ENCODE measurements at regions not wholly inside any gene's neighbourhood (a gene's known extent, or its start where the extent isn't known, plus 50 kb on each side); places are given as distances from the start of the nearest gene placed in this dataset.

DNA sequence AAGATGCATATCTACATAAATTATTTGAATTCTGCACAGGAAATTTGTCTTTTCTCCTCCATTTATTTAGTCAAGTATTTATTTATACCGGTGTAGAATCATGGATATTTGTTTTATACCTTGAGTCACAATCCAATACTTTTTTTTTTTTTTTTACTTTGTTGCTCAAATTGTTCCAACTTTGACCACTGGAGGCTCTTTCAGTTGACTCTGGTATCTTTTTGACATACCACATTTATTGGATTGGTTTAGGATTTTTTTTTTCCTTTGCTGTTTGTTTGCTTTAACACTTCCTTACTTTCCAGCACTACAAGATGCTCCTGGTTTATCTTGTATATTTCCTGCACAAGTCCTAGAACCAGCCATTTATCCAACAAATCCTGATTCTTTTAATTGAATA lies 543.1 kb upstream of the RIOK2 start:
- DNase-seq (ENCODE audit: low read depth in 1 of 2, low spot score in 1 of 2) = no peak
- no peak overlapping the region for H3K4me3 ChIP-seq (replicated peaks; ENCODE audit: insufficient read depth, low read length)
- no peak overlapping the region for H3K27ac ChIP-seq (replicated peaks)
- TF ChIP-seq, protein P1, sequence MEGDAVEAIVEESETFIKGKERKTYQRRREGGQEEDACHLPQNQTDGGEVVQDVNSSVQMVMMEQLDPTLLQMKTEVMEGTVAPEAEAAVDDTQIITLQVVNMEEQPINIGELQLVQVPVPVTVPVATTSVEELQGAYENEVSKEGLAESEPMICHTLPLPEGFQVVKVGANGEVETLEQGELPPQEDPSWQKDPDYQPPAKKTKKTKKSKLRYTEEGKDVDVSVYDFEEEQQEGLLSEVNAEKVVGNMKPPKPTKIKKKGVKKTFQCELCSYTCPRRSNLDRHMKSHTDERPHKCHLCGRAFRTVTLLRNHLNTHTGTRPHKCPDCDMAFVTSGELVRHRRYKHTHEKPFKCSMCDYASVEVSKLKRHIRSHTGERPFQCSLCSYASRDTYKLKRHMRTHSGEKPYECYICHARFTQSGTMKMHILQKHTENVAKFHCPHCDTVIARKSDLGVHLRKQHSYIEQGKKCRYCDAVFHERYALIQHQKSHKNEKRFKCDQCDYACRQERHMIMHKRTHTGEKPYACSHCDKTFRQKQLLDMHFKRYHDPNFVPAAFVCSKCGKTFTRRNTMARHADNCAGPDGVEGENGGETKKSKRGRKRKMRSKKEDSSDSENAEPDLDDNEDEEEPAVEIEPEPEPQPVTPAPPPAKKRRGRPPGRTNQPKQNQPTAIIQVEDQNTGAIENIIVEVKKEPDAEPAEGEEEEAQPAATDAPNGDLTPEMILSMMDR (IDR thresholded peaks at IDR 0.05; ENCODE audit: insufficient read depth, low read length) = no peak
- TF ChIP-seq SPI1 (IDR thresholded peaks at IDR 0.05; ENCODE audit: borderline replicate concordance, low read depth) (no peak), POLR2AphosphoS5 (IDR thresholded peaks at IDR 0.05; ENCODE audit: low read depth) (no peak), GABPA (IDR thresholded peaks at IDR 0.05; ENCODE audit: low read depth) (no peak)
- TF ChIP-seq, protein P2, sequence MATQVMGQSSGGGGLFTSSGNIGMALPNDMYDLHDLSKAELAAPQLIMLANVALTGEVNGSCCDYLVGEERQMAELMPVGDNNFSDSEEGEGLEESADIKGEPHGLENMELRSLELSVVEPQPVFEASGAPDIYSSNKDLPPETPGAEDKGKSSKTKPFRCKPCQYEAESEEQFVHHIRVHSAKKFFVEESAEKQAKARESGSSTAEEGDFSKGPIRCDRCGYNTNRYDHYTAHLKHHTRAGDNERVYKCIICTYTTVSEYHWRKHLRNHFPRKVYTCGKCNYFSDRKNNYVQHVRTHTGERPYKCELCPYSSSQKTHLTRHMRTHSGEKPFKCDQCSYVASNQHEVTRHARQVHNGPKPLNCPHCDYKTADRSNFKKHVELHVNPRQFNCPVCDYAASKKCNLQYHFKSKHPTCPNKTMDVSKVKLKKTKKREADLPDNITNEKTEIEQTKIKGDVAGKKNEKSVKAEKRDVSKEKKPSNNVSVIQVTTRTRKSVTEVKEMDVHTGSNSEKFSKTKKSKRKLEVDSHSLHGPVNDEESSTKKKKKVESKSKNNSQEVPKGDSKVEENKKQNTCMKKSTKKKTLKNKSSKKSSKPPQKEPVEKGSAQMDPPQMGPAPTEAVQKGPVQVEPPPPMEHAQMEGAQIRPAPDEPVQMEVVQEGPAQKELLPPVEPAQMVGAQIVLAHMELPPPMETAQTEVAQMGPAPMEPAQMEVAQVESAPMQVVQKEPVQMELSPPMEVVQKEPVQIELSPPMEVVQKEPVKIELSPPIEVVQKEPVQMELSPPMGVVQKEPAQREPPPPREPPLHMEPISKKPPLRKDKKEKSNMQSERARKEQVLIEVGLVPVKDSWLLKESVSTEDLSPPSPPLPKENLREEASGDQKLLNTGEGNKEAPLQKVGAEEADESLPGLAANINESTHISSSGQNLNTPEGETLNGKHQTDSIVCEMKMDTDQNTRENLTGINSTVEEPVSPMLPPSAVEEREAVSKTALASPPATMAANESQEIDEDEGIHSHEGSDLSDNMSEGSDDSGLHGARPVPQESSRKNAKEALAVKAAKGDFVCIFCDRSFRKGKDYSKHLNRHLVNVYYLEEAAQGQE (IDR thresholded peaks at IDR 0.05; ENCODE audit: insufficient replicate concordance, low read depth) = no peak
- no peaks in the 10 kb centered on the region for H3K27me3 ChIP-seq (ENCODE audit: insufficient read depth, poor library complexity, severe bottlenecking)

DNA sequence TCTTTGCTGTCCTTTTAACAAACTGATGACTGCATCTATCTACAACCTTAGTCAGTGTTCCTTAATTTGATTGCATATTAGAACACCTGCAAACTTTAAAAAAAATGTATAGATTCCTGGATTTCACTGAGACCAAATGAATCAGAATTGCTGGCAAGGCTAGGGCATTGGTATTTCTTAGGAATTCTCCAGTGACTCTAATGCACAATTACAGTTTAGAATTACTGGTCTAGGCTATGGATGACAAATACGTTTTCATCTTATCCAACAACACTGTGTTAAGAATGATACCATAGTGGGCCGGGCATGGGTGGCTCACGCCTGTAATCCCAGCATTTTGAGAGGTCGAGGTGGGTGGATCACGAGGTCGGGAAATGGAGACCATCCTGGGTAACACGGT lies 545.9 kb upstream of the RIOK2 start:
- no peak overlapping the region for H3K4me3 ChIP-seq (replicated peaks; ENCODE audit: insufficient read depth, low read length)
- no peaks in the 10 kb centered on the region for H3K27me3 ChIP-seq (ENCODE audit: insufficient read depth, poor library complexity, severe bottlenecking)
- H3K27ac ChIP-seq (replicated peaks) = no peak overlapping the region
- no peak for DNase-seq (ENCODE audit: low read depth in 1 of 2, low spot score in 1 of 2)
- TF ChIP-seq, protein P2 (IDR thresholded peaks at IDR 0.05; ENCODE audit: insufficient replicate concordance, low read depth) = no peak
- TF ChIP-seq POLR2AphosphoS5 (IDR thresholded peaks at IDR 0.05; ENCODE audit: low read depth) = no peak
- no peak for TF ChIP-seq SPI1 (IDR thresholded peaks at IDR 0.05; ENCODE audit: borderline replicate concordance, low read depth)
- TF ChIP-seq, protein P1 (IDR thresholded peaks at IDR 0.05; ENCODE audit: insufficient read depth, low read length) = no peak
- TF ChIP-seq GABPA (IDR thresholded peaks at IDR 0.05; ENCODE audit: low read depth) = no peak

DNA sequence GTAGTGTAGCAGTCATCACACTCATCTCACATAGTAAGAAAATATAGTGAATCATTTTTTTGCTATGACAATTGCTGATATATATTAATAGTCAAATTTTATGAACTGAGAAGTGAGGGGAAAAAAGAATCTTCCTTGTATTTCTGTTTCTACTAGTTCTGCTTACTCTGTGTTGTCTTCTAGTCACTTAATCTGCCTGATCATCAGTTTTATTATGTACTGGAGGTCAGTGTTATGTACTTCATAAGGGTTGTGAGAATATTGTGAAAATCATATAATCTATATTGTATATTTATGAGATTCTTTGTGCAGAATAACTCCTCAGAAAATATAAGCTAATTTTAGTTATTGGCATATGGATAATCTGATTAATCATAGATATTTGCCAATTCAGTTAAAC lies 546.9 kb upstream of the RIOK2 start:
- TF ChIP-seq POLR2AphosphoS5 (IDR thresholded peaks at IDR 0.05; ENCODE audit: low read depth) = no peak
- DNase-seq (ENCODE audit: low read depth in 1 of 2, low spot score in 1 of 2) = no peak

DNA sequence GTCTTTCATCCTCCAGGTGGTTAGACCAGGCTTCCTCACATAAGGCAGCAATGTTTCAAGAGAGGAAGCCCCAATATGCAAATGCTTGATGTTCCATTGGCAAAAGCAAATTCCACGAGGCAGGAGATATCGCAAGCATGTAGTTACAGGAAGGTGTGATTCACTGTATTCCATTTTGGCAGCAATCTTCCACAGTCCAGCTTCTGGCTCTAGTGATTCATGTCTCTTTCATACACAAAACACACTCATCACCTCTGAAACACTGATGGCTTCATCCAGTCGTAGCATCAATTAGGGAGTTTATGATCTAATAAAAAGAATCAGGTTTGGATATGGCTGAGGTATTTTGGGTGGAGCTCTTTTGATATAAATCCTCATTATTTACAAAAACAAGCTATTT lies 552.2 kb upstream of the RIOK2 start:
- DNase-seq (ENCODE audit: low read depth in 1 of 2, low spot score in 1 of 2) = no peak
- TF ChIP-seq POLR2AphosphoS5 (IDR thresholded peaks at IDR 0.05; ENCODE audit: low read depth) (no peak), SPI1 (IDR thresholded peaks at IDR 0.05; ENCODE audit: borderline replicate concordance, low read depth) (no peak), GABPA (IDR thresholded peaks at IDR 0.05; ENCODE audit: low read depth) (no peak)
- TF ChIP-seq, protein P2 (IDR thresholded peaks at IDR 0.05; ENCODE audit: insufficient replicate concordance, low read depth) = no peak
- TF ChIP-seq, protein P1 (IDR thresholded peaks at IDR 0.05; ENCODE audit: insufficient read depth, low read length) = no peak
- Histone ChIP-seq H3K27ac (replicated peaks) (no peak overlapping the region), H3K4me3 (replicated peaks; ENCODE audit: insufficient read depth, low read length) (no peak overlapping the region), H3K27me3 (ENCODE audit: insufficient read depth, poor library complexity, severe bottlenecking) (no peaks in the 10 kb centered on the region)

More for the DNA sequence above, 546.9 kb upstream of the RIOK2 start:
- H3K4me3 ChIP-seq (replicated peaks; ENCODE audit: insufficient read depth, low read length) = no peak overlapping the region
- H3K27me3 ChIP-seq (ENCODE audit: insufficient read depth, poor library complexity, severe bottlenecking) = no peaks in the 10 kb centered on the region
- no peak overlapping the region for H3K27ac ChIP-seq (replicated peaks)
